ENCODE measurements at regions not wholly inside any gene's neighbourhood (a gene's known extent, or its start where the extent isn't known, plus 50 kb on each side); places are given as distances from the start of the nearest gene placed in this dataset.
A peak's percentile ranks its signal among the peaks of the same experiment; 100 is the strongest.

GRCh38 chr2:223123855-223124610 lies 72.0 kb downstream of the KCNE4 start:
- TF ChIP-seq CTCF (IDR thresholded peaks at IDR 0.05), result no peak
- no peak for TF ChIP-seq POLR2A (IDR thresholded peaks at IDR 0.05; ENCODE audit: low read depth)
- TF ChIP-seq POLR2AphosphoS5 (IDR thresholded peaks at IDR 0.05), result peak in 1 of 2 donors; percentile 24
- no peak for TF ChIP-seq EP300 (IDR thresholded peaks at IDR 0.05)
